H1 (cell line): ENCODE measurements at regions not wholly inside any gene's neighbourhood (a gene's known extent, or its start where the extent isn't known, plus 50 kb on each side); places are given as distances from the start of the nearest gene placed in this dataset.

Experiments used
- GTF2F1 ChIP-seq: IDR thresholded peaks from 2 replicates; pipeline ENCODE4 v1.6.1; 2012; ENCODE audit warnings: low read depth, low read length, improper control_type of control experiment, borderline replicate concordance
- JUN ChIP-seq: IDR thresholded peaks from 2 replicates; pipeline ENCODE4 v1.6.1; 2011; ENCODE audit warnings: low read depth, mild to moderate bottlenecking, improper control_type of control experiment, low read length
- POLR2A ChIP-seq, 2 experiments: IDR thresholded peaks; 1 replicate in 1 of 2; 2 replicates in 1 of 2; pipeline ENCODE4 v1.6.1; 2011; ENCODE audit warnings: low read depth in 2 of 2, low read length in 2 of 2, mild to moderate bottlenecking in 2 of 2; ENCODE audit errors: control extremely low read depth in 1 of 2
- RAD21 ChIP-seq, 2 experiments: IDR thresholded peaks in 1 of 2; conservative IDR thresholded peaks in 1 of 2; 2 replicates each; pipeline ENCODE4 v1.6.1; 2011; ENCODE audit warnings: low read depth in 2 of 2, low read length in 2 of 2, improper control_type of control experiment in 1 of 2, inconsistent platforms in 1 of 2, mild to moderate bottlenecking in 1 of 2, moderate library complexity in 1 of 2
- TAF1 ChIP-seq: IDR thresholded peaks from 2 replicates; pipeline ENCODE4 v1.6.1; 2011; ENCODE audit warnings: mild to moderate bottlenecking, low read depth, low read length
- TF ChIP-seq, protein P1 (sequence below): fragments of 300-600 bp; sonication (generic); IDR thresholded peaks from 2 replicates; pipeline ENCODE4 v1.7.1; 2012; ENCODE audit warnings: low read length, moderate library complexity, mild to moderate bottlenecking, inconsistent platforms; ENCODE audit not compliant: insufficient replicate concordance

DNA sequence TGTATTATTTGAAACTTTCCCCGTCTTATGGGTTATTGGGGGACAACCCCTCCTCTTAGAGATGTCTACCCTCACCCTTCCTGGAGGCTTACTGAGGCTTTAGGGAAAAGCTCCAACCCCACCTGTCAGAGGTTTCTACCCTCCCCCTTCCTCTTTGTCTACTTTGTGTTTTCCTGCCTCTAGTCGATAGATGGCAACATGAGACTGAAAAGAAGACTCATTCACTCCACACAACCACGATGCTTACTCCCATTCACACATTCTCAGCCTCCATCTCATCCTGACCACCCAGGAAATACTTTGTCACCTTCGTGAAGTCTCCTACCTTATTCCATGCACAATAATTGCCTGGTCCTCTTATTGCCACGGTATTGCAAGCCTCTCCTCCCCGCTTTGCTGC, 72.4 kb upstream of the KDM5D start (continued):
- TF ChIP-seq, protein P1, sequence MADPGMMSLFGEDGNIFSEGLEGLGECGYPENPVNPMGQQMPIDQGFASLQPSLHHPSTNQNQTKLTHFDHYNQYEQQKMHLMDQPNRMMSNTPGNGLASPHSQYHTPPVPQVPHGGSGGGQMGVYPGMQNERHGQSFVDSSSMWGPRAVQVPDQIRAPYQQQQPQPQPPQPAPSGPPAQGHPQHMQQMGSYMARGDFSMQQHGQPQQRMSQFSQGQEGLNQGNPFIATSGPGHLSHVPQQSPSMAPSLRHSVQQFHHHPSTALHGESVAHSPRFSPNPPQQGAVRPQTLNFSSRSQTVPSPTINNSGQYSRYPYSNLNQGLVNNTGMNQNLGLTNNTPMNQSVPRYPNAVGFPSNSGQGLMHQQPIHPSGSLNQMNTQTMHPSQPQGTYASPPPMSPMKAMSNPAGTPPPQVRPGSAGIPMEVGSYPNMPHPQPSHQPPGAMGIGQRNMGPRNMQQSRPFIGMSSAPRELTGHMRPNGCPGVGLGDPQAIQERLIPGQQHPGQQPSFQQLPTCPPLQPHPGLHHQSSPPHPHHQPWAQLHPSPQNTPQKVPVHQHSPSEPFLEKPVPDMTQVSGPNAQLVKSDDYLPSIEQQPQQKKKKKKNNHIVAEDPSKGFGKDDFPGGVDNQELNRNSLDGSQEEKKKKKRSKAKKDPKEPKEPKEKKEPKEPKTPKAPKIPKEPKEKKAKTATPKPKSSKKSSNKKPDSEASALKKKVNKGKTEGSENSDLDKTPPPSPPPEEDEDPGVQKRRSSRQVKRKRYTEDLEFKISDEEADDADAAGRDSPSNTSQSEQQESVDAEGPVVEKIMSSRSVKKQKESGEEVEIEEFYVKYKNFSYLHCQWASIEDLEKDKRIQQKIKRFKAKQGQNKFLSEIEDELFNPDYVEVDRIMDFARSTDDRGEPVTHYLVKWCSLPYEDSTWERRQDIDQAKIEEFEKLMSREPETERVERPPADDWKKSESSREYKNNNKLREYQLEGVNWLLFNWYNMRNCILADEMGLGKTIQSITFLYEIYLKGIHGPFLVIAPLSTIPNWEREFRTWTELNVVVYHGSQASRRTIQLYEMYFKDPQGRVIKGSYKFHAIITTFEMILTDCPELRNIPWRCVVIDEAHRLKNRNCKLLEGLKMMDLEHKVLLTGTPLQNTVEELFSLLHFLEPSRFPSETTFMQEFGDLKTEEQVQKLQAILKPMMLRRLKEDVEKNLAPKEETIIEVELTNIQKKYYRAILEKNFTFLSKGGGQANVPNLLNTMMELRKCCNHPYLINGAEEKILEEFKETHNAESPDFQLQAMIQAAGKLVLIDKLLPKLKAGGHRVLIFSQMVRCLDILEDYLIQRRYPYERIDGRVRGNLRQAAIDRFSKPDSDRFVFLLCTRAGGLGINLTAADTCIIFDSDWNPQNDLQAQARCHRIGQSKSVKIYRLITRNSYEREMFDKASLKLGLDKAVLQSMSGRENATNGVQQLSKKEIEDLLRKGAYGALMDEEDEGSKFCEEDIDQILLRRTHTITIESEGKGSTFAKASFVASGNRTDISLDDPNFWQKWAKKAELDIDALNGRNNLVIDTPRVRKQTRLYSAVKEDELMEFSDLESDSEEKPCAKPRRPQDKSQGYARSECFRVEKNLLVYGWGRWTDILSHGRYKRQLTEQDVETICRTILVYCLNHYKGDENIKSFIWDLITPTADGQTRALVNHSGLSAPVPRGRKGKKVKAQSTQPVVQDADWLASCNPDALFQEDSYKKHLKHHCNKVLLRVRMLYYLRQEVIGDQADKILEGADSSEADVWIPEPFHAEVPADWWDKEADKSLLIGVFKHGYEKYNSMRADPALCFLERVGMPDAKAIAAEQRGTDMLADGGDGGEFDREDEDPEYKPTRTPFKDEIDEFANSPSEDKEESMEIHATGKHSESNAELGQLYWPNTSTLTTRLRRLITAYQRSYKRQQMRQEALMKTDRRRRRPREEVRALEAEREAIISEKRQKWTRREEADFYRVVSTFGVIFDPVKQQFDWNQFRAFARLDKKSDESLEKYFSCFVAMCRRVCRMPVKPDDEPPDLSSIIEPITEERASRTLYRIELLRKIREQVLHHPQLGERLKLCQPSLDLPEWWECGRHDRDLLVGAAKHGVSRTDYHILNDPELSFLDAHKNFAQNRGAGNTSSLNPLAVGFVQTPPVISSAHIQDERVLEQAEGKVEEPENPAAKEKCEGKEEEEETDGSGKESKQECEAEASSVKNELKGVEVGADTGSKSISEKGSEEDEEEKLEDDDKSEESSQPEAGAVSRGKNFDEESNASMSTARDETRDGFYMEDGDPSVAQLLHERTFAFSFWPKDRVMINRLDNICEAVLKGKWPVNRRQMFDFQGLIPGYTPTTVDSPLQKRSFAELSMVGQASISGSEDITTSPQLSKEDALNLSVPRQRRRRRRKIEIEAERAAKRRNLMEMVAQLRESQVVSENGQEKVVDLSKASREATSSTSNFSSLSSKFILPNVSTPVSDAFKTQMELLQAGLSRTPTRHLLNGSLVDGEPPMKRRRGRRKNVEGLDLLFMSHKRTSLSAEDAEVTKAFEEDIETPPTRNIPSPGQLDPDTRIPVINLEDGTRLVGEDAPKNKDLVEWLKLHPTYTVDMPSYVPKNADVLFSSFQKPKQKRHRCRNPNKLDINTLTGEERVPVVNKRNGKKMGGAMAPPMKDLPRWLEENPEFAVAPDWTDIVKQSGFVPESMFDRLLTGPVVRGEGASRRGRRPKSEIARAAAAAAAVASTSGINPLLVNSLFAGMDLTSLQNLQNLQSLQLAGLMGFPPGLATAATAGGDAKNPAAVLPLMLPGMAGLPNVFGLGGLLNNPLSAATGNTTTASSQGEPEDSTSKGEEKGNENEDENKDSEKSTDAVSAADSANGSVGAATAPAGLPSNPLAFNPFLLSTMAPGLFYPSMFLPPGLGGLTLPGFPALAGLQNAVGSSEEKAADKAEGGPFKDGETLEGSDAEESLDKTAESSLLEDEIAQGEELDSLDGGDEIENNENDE, result no peak
- TF ChIP-seq RAD21 (IDR thresholded peaks at IDR 0.05 in 1 of 2, conservative IDR thresholded peaks at IDR 0.05 in 1 of 2; ENCODE audit: low read depth in 2 of 2, low read length in 2 of 2), result no peak
- no peak for TF ChIP-seq TAF1
- no peak for TF ChIP-seq POLR2A (IDR thresholded peaks at IDR 0.05; ENCODE audit: control extremely low read depth in 1 of 2, low read depth in 2 of 2, low read length in 2 of 2)
- no peak for TF ChIP-seq JUN
- TF ChIP-seq GTF2F1, result no peak
